GM18499 (cell line): ENCODE measurements at regions not wholly inside any gene's neighbourhood (a gene's known extent, or its start where the extent isn't known, plus 50 kb on each side); places are given as distances from the start of the nearest gene placed in this dataset.

Experiments used
- ATAC-seq: cut with Tn5 transposase; IDR thresholded peaks from one replicate; pipeline ENCODE4 v1.9.1; 2021; ENCODE audit warnings: moderate number of reproducible peaks; ENCODE audit not compliant: insufficient read depth, unreplicated experiment

GRCh38 chr11:131043251-131043650, 127.0 kb upstream of the SNX19 start:
- no peak for ATAC-seq

GRCh38 chr11:131044851-131045250, 128.6 kb upstream of the SNX19 start:
- no peak for ATAC-seq

- no peak for ATAC-seq
Measured at GRCh38 chr11:131052367-131052766, 136.1 kb upstream of the SNX19 start.

GRCh38 chr11:131056036-131056435, 139.8 kb upstream of the SNX19 start:
- ATAC-seq: no peak

- no peak for ATAC-seq
Measured at GRCh38 chr11:131063638-131064037, 147.4 kb upstream of the SNX19 start.

- no peak for ATAC-seq
Measured at GRCh38 chr11:131064373-131064991, 148.2 kb upstream of the SNX19 start.

- no peak for ATAC-seq
Measured at GRCh38 chr11:131065435-131066413, 149.4 kb upstream of the SNX19 start.

- no peak for ATAC-seq
Measured at GRCh38 chr11:131066551-131066950, 150.3 kb upstream of the SNX19 start.

GRCh38 chr11:131070365-131070764, 154.1 kb upstream of the SNX19 start:
- no peak for ATAC-seq

- ATAC-seq: no peak
Measured at GRCh38 chr11:131073167-131073566, 156.9 kb upstream of the SNX19 start.

GRCh38 chr11:131074573-131074972, 158.3 kb upstream of the SNX19 start:
- ATAC-seq: no peak

GRCh38 chr11:131077340-131077739, 161.1 kb upstream of the SNX19 start:
- ATAC-seq: no peak

- no peak for ATAC-seq
Measured at GRCh38 chr11:131079036-131079435, 162.8 kb upstream of the SNX19 start.

GRCh38 chr11:131089727-131090245, 173.5 kb upstream of the SNX19 start:
- no peak for ATAC-seq

GRCh38 chr11:131092469-131092868, 176.2 kb upstream of the SNX19 start:
- ATAC-seq: no peak

- no peak for ATAC-seq
Measured at GRCh38 chr11:131094827-131095226, 178.5 kb upstream of the SNX19 start.

GRCh38 chr11:131095511-131096185, 179.4 kb upstream of the SNX19 start:
- ATAC-seq: no peak

GRCh38 chr11:131099013-131099412, 182.7 kb upstream of the SNX19 start:
- no peak for ATAC-seq

- ATAC-seq: no peak
Measured at GRCh38 chr11:131099746-131100145, 183.5 kb upstream of the SNX19 start.

GRCh38 chr11:131108760-131109159, 192.5 kb upstream of the SNX19 start:
- ATAC-seq: no peak

- no peak for ATAC-seq
Measured at GRCh38 chr11:131109257-131109656, 193.0 kb upstream of the SNX19 start.
